HL-60 (cell line): ENCODE measurements at regions not wholly inside any gene's neighbourhood (a gene's known extent, or its start where the extent isn't known, plus 50 kb on each side); places are given as distances from the start of the nearest gene placed in this dataset.
A peak's percentile ranks its signal among the peaks of the same experiment; 100 is the strongest.

ENCODE experiments used
- DNase-seq, 2 experiments: peaks; one replicate each; pipeline ENCODE4 v3.0.0-alpha.2; 2010 to 2020; ENCODE audit warnings: low read depth in 1 of 2, low spot score in 1 of 2
- H3K27ac ChIP-seq: fragments of 250-450 bp; sonication (Bioruptor Pico); replicated peaks from 2 replicates; pipeline ENCODE4 v1.5.1; 2020; ENCODE audit warnings: mild to moderate bottlenecking, moderate library complexity
- H3K27me3 ChIP-seq: fragments of 250-450 bp; sonication (Bioruptor Pico); 2 replicates; pipeline ENCODE4 v1.5.1; 2021; ENCODE audit warnings: mild to moderate bottlenecking, moderate library complexity; ENCODE audit not compliant: insufficient read depth, poor library complexity, severe bottlenecking
- H3K4me3 ChIP-seq: replicated peaks from 2 replicates; pipeline ENCODE4 v1.5.1; 2011; ENCODE audit warnings: mild to moderate bottlenecking, control low read depth, low read length; ENCODE audit not compliant: insufficient read depth
- CTCF ChIP-seq: IDR thresholded peaks from one replicate; pipeline ENCODE4 v1.5.1; 2011; ENCODE audit warnings: low read length, control low read depth, inconsistent platforms; ENCODE audit not compliant: insufficient read depth
- GABPA ChIP-seq: IDR thresholded peaks from 2 replicates; pipeline ENCODE4 v1.6.1; 2012; ENCODE audit warnings: low read depth
- POLR2AphosphoS5 ChIP-seq: IDR thresholded peaks from 2 replicates; pipeline ENCODE4 v1.6.1; 2012; ENCODE audit warnings: low read depth
- REST ChIP-seq: IDR thresholded peaks from 2 replicates; pipeline ENCODE4 v1.6.1; 2012; ENCODE audit warnings: low read depth; ENCODE audit not compliant: insufficient replicate concordance
- SPI1 ChIP-seq: IDR thresholded peaks from 2 replicates; pipeline ENCODE4 v1.6.1; 2012; ENCODE audit warnings: low read depth, mild to moderate bottlenecking, borderline replicate concordance

GRCh38 chr9:1421436-1421835 is 371.3 kb downstream of the DMRT2 start:
- no peak for TF ChIP-seq REST
- TF ChIP-seq GABPA = no peak
- no peak for TF ChIP-seq CTCF
- TF ChIP-seq POLR2AphosphoS5 = no peak
- TF ChIP-seq SPI1 = no peak
- no peak overlapping the region for H3K4me3 ChIP-seq
- no peaks in the 10 kb centered on the region for H3K27me3 ChIP-seq
- no peak for DNase-seq
- no peak overlapping the region for H3K27ac ChIP-seq

DNA sequence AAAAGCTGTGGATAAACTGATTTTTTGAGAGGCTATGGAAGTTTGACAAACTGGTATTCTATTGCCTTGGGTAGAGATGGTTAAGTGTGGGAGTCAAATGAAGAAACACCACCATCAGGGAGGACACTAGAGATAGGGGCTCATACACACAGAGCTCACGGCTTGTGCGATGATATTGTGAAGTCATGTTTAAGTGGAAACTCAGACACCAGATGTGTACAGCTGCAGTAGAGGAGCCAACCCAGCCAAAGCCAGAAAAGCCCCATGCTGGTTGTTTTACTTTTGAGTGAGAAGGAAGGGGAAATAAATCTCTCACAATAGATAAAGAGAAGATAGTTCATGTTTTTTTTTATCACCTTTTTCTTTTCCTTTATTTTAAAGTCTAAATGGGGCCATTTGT is 377.7 kb downstream of the DMRT2 start:
- H3K27me3 ChIP-seq = no peaks in the 10 kb centered on the region
- no peak for DNase-seq
- no peak overlapping the region for H3K27ac ChIP-seq
- TF ChIP-seq CTCF (no peak), GABPA (no peak), POLR2AphosphoS5 (no peak), SPI1 (no peak), REST (no peak)
- H3K4me3 ChIP-seq = no peak overlapping the region

GRCh38 chr9:1429297-1429696 is 379.1 kb downstream of the DMRT2 start:
- TF ChIP-seq CTCF (peak; percentile 9), POLR2AphosphoS5 (no peak)
- peak in 1 of 2 experiments; percentile 1 for DNase-seq
- H3K27ac ChIP-seq = no peak overlapping the region
- H3K27me3 ChIP-seq = no peaks in the 10 kb centered on the region
- no peak overlapping the region for H3K4me3 ChIP-seq

GRCh38 chr9:1431461-1431860 is 381.3 kb downstream of the DMRT2 start:
- Histone ChIP-seq H3K27me3 (no peaks in the 10 kb centered on the region), H3K4me3 (no peak overlapping the region), H3K27ac (no peak overlapping the region)
- no peak for DNase-seq
- TF ChIP-seq GABPA (no peak), CTCF (no peak), REST (no peak), POLR2AphosphoS5 (no peak), SPI1 (no peak)
